ENCODE measurements at regions not wholly inside any gene's neighbourhood (a gene's known extent, or its start where the extent isn't known, plus 50 kb on each side); places are given as distances from the start of the nearest gene placed in this dataset.
A peak's percentile ranks its signal among the peaks of the same experiment; 100 is the strongest.

DNA sequence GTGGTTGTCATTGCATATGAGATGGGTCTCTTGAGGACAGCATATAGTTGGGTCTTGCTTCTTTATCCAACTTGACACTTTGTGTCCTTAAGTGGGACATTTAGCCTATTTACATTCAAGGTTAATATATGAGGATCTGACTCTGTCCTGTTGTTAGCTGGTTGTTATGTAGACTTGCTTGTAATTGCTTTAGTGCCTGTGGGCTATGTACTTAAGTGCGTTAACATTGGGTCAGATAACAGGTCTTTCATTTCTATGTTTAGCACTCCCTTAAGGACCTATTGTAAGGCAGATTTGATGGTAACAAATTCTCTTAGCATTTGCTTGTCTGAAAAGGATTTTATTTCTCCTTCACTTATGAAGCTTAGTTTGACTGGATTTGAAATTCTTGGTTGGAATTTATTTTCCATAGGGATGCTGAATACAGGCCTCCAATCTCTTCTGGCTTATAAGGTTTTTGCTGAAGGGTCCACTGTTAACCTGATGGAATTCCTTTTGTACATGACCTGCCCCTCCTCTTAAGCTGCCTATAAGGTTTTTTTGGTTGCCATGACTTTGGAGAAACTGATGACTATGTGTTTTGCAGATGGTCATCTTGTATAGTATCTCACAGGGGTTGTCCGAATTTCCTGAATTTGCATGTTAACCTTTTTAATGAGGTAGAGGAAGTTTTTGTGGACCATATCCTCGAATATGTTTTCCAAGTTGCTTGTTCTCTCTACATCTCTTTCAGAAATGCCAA lies 162.0 kb downstream of the NKX6-1 start:
- Histone ChIP-seq H3K27me3 (no peaks in the 10 kb centered on the region), H3K9me3 (no peaks in the 10 kb centered on the region), H3K36me3 (no peaks in the 10 kb centered on the region), H3K4me1 (no peaks in the 10 kb centered on the region), H3K27ac (no peak overlapping the region), H3K4me3 (no peak overlapping the region)
- in situ Hi-C loops (cut with MboI; ENCODE audit: low sequenced_read_pairs in 4 of 4) (no loop called here), intact Hi-C loops (cut with DNase I; ENCODE audit: low total_unique reads) (no loop called here)
- DNase-seq (no peak), ATAC-seq (no peak)
- TF ChIP-seq POLR2A (IDR thresholded peaks at IDR 0.05) = no peak
- no peak for TF ChIP-seq CTCF (IDR thresholded peaks at IDR 0.05 in 4 of 5, conservative IDR thresholded peaks at IDR 0.05 in 1 of 5)

DNA sequence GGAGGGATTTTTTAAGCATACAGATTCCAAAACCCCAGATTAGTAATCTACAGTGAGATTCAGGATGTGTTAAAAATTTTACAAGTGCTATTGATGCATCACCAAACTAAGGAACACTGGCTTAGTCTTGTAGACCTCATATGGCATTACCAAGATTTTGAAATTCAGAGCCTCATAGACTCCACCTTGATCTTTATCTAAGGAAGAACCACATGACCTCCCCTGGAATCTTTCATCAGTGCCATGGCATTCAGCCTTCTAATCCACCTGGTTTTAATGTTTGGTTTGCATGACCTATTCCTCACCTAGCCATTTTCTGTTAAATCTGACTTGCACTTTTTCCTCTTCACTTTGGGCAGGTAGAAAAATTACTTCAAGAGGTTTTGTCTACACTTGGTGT lies 171.6 kb downstream of the NKX6-1 start:
- Histone ChIP-seq H3K36me3 (no peaks in the 10 kb centered on the region), H3K4me3 (no peak overlapping the region), H3K27me3 (no peaks in the 10 kb centered on the region), H3K27ac (no peak overlapping the region), H3K9me3 (peaks cover 0 to 4% (median 0%) of the 10 kb centered on the region in 3 donors), H3K4me1 (no peaks in the 10 kb centered on the region)
- intact Hi-C loops (cut with DNase I; ENCODE audit: low total_unique reads) (no loop called here), in situ Hi-C loops (cut with MboI; ENCODE audit: low sequenced_read_pairs in 4 of 4) (no loop called here)
- DNase-seq = no peak
- ATAC-seq = no peak
- TF ChIP-seq POLR2A (IDR thresholded peaks at IDR 0.05) (no peak), CTCF (IDR thresholded peaks at IDR 0.05 in 4 of 5, conservative IDR thresholded peaks at IDR 0.05 in 1 of 5) (no peak)

GRCh38 chr4:84325625-84326024 lies 173.5 kb downstream of the NKX6-1 start:
- in situ Hi-C loops (cut with MboI; ENCODE audit: low sequenced_read_pairs in 4 of 4) (no loop called here), intact Hi-C loops (cut with DNase I; ENCODE audit: low total_unique reads) (no loop called here)
- no peak for TF ChIP-seq CTCF (IDR thresholded peaks at IDR 0.05 in 4 of 5, conservative IDR thresholded peaks at IDR 0.05 in 1 of 5)
- Histone ChIP-seq H3K27ac (no peak overlapping the region), H3K36me3 (no peaks in the 10 kb centered on the region), H3K4me3 (no peak overlapping the region), H3K27me3 (no peaks in the 10 kb centered on the region), H3K4me1 (no peaks in the 10 kb centered on the region), H3K9me3 (peaks cover 0 to under 1% (median 0%) of the 10 kb centered on the region in 3 donors)
- no peak for ATAC-seq
- no peak for DNase-seq

GRCh38 chr4:84324303-84325245 lies 174.5 kb downstream of the NKX6-1 start:
- no peak for TF ChIP-seq CTCF (IDR thresholded peaks at IDR 0.05 in 4 of 5, conservative IDR thresholded peaks at IDR 0.05 in 1 of 5)
- no peak for TF ChIP-seq POLR2A (IDR thresholded peaks at IDR 0.05)
- Histone ChIP-seq H3K9me3 (no peaks in the 10 kb centered on the region), H3K27ac (no peak overlapping the region), H3K27me3 (no peaks in the 10 kb centered on the region), H3K36me3 (no peaks in the 10 kb centered on the region), H3K4me3 (no peak overlapping the region), H3K4me1 (no peaks in the 10 kb centered on the region)
- intact Hi-C loops (cut with DNase I; ENCODE audit: low total_unique reads) = no loop called here
- DNase-seq = peak in 1 of 2 donors; percentile 15
- in situ Hi-C loops (cut with MboI; ENCODE audit: low sequenced_read_pairs in 4 of 4) = no loop called here
- ATAC-seq = no peak
